ENCODE measurements at regions not wholly inside any gene's neighbourhood (a gene's known extent, or its start where the extent isn't known, plus 50 kb on each side); places are given as distances from the start of the nearest gene placed in this dataset.
A peak's percentile ranks its signal among the peaks of the same experiment; 100 is the strongest.

DNA sequence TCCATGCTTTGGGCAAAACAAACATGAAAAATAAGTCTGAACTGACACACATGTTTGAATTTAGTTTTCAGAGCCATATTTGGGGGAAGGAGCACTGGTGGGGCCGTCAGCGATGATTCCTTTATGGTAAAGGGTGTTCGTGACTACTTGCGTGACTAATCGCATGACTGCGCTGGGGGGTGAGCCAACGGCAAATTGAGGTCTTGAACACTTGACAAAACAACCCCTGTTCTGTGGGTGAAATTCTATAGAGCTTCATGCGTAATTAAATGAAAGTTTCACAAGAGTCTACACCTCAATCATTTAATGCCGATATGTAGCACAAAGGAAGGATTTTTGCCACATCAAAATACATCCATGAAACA lies 127.5 kb upstream of the CYP1B1 start:
- WGBS (ENCODE audit: insufficient coverage, low coverage, missing lambda C conversion rate): 31% methylated on average over 9 of the region's 9 CpGs
- Histone ChIP-seq H3K27ac (ENCODE audit: extremely low read depth, low read depth, low read length) (no peak overlapping the region), H3K27me3 (ENCODE audit: control insufficient read depth in 2 of 2, insufficient read depth in 2 of 2, low read length in 2 of 2) (peaks cover 3 to 9% of the 10 kb centered on the region in 2 experiments; a peak in 4 of 5 replicates), H3K9me1 (ENCODE audit: control insufficient read depth, insufficient read depth, low read length) (no peaks in the 10 kb centered on the region), H3K9ac (ENCODE audit: insufficient read depth in 1 of 2, low read depth in 2 of 2, low read length in 2 of 2) (no peak overlapping the region), H3K9me3 (replicated peaks; ENCODE audit: control insufficient read depth, insufficient read depth, low read depth, low read length) (no peaks in the 10 kb centered on the region), H3K4me3 (no peak overlapping the region), H3K4me2 (ENCODE audit: insufficient read depth, low read length) (no peak overlapping the region), H3K36me3 (ENCODE audit: control insufficient read depth, insufficient read depth, low read length) (no peaks in the 10 kb centered on the region), H3K4me1 (replicated peaks in 1 of 2; ENCODE audit: control insufficient read depth in 2 of 2, insufficient read depth in 2 of 2, low read length in 2 of 2) (no peaks in the 10 kb centered on the region; a peak in 1 of 5 replicates), H4K20me1 (replicated peaks; ENCODE audit: control insufficient read depth, insufficient read depth, low read length) (no peaks in the 10 kb centered on the region), H3K79me2 (ENCODE audit: control insufficient read depth, insufficient read depth, low read length) (no peaks in the 10 kb centered on the region), H2AFZ (ENCODE audit: low read depth, low read length) (no peak overlapping the region; the same call in 1 of the 2 replicates)
- BruUV-seq (replicated peaks): no TSS peak
- ATAC-seq (no peak), FAIRE-seq (no peak), DNase-seq (ENCODE audit: extremely low read depth in 1 of 4, low spot score in 3 of 4) (no peak)
- in situ Hi-C loops (cut with MboI): no loop called here
- ChIA-PET POLR2A (no interaction called here), CTCF (ENCODE audit: low intra/inter-chr PET ratio) (no interaction called here)
- intact Hi-C loops (cut with micrococcal nuclease): no loop called here
- TF ChIP-seq SAFB (IDR thresholded peaks at IDR 0.05; ENCODE audit: borderline replicate concordance, low read depth, low read length) (no peak), FOSL1 (tag; conservative IDR thresholded peaks at IDR 0.05) (peak; percentile 59), JUND (IDR thresholded peaks at IDR 0.05; ENCODE audit: borderline replicate concordance, low read depth, low read length) (no peak), JUND (tag; IDR thresholded peaks at IDR 0.05; ENCODE audit: borderline replicate concordance, low read depth, low read length) (0 out of 3 replicates have a peak, but pooled peaks have one; percentile 1)
- TF ChIP-seq, protein P1, sequence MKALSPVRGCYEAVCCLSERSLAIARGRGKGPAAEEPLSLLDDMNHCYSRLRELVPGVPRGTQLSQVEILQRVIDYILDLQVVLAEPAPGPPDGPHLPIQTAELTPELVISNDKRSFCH (CRISPR knock-in tag; IDR thresholded peaks at IDR 0.05): no peak
- TF ChIP-seq, protein P1 (tag; IDR thresholded peaks at IDR 0.05): no peak

All from K562 (cell line).